Suppressor macrophage (primary cell): ENCODE measurements at regions not wholly inside any gene's neighbourhood (a gene's known extent, or its start where the extent isn't known, plus 50 kb on each side); places are given as distances from the start of the nearest gene placed in this dataset.
"Not testable (repeated sequence)": the region's sequence is repeated elsewhere in the genome, so short reads cannot be mapped to it uniquely, and the experiment has no call there.

ENCODE experiments used
- DNase-seq, 4 experiments: peaks; one replicate each; pipeline ENCODE4 v3.0.0-alpha.2; 2020 to 2022

- no peak for DNase-seq
These were observed 167.3 kb upstream of the MOCS2 start for GRCh38 chr5:53276825-53277224.

- DNase-seq, result no peak
These were observed 167.9 kb upstream of the MOCS2 start for GRCh38 chr5:53277491-53277890.

- no peak for DNase-seq
These were observed 178.0 kb upstream of the MOCS2 start for GRCh38 chr5:53287573-53287972.

DNA sequence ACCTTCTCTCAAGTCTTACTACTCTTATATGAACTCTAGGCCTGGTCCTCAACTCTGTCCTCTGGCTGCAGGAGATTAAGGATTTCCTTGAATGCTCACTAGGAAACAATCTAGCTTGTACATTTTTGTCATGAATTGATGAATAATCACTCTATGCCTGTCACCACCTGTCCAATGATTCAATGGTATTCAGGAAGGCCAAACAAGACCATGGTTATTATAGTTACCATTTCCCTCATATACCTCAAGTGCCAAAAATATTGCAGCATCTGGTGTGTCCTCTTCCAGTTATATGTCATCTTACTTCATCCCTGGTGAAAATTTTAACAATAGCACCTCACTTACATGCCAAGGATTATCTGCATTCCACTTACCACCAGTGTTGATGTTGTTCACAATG lies 179.0 kb upstream of the MOCS2 start:
- DNase-seq, result no peak

DNA sequence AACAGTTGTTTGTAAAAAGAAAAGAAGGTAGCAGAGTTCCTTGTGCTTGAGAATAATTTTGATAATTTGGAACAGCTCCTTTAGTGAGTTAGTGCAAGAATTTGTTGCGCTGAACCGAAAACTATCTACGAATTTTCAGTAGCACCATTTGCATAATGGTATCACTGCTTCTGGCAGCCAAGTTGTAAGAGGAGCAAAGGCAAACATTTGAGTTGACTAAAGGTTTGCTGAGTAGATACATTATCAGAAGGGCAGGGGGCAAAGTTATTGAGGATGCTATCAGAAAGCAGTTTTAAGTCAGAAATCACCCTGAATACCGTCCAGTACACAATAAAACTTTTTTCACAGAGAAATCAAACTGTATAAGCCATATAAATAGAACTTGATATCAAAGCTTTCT lies 181.5 kb upstream of the MOCS2 start:
- no peak for DNase-seq

GRCh38 chr5:53291528-53291927 lies 182.0 kb upstream of the MOCS2 start:
- peak in 3 of 4 experiments; percentile 29 to 68 (median 52) for DNase-seq

DNA sequence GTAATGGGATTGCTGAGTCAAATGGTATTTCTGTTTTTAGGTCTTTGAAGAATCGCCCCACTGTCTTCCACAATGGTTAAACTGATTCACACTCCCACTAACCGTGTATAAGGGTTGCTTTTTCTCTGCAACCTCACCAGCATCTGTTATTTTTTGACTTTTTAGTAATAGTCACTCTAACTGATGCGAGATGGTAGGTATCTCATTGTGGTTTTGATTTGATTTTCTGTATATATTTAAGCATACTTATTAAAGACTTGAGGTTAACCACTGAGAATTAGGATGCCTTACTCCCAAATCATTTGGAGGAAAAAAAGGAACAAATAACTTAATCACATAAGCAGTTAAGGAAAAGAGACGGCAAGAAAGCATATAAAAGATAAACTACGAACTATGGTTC lies 181.6 kb upstream of the FST start:
- no peak for DNase-seq

GRCh38 chr5:53302529-53302928 lies 177.9 kb upstream of the FST start:
- no peak for DNase-seq

DNA sequence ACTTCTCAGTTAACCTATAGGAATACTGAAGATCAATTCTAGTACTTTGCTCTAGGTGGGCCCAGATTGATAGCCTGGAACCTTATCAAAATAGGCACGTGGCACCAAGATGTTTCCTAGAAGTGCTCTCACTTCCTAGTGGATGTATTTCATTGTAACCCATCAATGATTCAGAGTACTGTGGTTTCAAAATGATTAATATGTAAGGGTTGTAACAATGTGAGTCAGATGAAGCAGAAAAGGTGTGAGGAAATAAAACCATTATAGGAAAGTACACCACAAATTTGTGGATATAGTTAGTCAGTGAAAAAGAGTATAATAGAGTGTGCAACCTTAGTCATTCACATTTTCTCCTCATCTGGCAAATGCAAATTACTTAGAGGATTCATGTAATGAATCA lies 177.3 kb upstream of the FST start:
- no peak for DNase-seq

DNA sequence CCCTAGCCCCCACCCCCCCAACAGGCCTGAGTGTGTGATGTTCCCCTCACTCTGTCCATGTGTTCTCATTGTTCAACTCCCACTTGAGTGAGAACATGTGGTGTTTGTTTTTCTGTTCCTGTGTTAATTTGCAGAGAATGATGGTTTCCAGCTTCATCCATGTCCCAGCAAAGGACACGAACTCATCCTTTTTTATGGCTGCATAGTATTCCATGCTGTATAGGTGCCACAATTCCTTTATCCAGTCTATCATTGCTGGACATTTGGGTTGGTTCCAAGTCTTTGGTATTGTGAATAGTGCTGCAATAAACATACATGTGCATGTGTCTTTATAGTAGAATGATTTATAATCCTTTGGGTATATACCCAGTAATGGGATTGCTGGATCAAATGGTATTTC lies 175.1 kb upstream of the FST start:
- not testable (repeated sequence) for DNase-seq

GRCh38 chr5:53309653-53310052 lies 170.8 kb upstream of the FST start:
- DNase-seq, result no peak

- no peak for DNase-seq
These were observed 168.7 kb upstream of the FST start for GRCh38 chr5:53311681-53312080.

- no peak for DNase-seq
These were observed 167.3 kb upstream of the FST start for GRCh38 chr5:53313145-53313544.

DNA sequence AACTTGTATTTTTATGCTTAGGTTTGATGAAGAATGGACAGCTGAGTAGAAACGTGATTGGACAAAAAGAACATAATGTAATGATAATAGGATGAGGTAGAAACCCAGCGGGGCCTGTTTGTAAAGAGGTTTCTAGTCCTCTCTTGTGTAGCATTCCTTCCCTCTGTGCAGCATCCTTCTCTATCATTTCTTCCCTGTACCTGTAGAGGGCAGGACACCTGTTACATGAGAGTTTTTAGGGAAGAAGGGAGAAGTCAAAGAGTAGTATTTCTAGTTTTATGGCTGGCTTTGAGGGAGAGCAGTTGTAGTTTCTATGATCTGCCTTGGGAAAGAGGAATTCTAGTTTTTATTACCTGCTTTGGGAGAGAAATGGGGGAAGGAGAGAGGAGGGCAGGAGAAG lies 162.1 kb upstream of the FST start:
- DNase-seq, result no peak

GRCh38 chr5:53319315-53319714 lies 161.1 kb upstream of the FST start:
- DNase-seq, result no peak

DNA sequence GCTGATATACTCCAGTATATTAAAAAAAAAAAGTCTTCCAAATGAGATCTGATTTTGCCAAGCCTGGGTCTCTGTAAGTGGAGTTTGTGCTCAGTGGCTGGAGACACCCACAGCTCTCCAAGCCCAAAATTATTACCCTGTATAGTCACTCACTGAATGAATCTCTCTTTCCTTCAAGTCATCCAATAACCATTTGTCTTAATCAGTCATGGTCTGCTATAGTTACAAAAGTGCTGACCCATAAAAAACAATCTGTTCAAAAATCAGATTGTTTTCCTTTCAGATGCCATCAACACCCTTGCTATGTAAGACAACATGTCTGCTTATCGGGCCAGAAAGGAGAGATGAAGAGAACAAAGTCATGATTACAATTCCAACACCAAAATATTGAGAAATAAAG lies 159.4 kb upstream of the FST start:
- DNase-seq, result no peak

DNA sequence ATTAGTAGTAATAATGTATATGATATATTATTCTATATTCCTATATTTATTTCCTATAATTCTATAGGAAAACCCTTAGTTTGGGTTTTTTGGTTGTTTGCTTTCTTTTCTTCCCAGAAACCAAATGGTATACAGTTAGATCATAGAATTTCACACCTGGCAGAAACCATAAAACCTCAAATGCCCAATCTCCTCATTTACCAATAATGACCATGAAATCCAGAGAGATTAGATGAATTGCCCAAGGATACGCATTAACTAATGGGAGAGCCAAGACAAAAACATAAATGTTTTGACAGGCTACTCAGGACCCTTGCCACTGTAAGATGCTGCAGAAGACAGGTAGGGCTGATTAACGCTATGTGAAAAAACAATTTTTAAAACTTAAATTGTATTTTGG lies 158.7 kb upstream of the FST start:
- no peak for DNase-seq

GRCh38 chr5:53322257-53322656 lies 158.2 kb upstream of the FST start:
- no peak for DNase-seq

- no peak for DNase-seq
These were observed 156.9 kb upstream of the FST start for GRCh38 chr5:53323511-53323910.

- no peak for DNase-seq
These were observed 156.3 kb upstream of the FST start for GRCh38 chr5:53323943-53324642.

DNA sequence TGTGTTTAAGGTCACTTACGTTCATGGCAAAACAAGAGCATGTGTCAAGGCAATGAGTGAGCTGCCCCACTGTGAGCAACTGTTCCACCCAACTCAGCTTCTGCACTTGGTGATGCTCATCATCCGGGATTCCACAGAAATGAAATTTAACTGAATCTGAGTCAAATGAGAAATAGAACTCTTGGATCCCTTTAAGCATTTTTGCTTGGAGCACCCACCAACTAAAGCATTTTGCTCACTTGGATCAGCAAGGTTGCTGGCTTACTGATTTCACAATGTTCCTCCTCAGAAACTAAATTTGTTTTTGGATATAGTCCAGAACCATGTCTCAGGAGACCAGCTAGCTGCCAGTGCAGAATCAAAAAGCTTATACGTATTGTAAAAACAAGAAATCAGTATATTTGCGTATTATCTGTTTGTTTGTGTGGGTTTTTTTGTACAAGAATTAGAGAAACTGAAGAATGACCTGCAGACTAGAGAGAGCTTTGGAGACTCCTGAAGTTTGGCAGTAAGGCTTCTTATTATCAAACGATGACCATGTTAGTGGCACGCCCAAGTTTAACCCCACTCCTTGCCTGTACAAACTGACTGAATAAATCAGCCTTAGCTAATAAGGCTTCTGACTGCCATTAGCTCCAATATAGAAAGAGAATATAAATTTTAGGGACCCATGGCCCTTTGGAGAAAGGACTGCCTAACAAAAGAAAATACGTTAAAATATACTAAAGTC lies 153.8 kb upstream of the FST start:
- DNase-seq, result no peak

DNA sequence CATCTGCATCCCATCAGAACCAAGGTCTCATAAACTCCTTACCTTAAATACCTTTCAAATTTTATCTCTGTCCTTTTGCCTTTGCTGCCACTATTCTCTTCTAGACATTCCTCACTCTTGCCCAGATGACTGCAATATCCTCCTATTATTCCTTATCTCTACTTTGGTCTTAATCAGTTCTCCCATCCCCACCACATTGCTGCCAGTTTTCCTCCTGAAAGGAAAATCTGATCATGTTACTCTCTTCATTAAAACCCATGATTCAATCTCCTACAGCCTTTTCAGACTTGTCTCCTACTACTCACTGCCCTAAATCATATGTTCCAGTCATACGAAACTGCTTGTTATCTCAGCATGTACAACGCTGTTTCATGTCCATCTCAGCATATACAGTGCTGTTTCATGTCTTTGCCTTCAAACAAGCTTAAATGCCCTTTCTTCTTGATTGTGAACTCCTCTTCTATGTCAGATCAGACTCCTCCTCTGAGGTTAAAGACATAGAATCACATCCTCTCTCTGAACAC lies 152.6 kb upstream of the FST start:
- DNase-seq, result no peak

GRCh38 chr5:53330491-53330890 lies 149.9 kb upstream of the FST start:
- DNase-seq, result no peak

DNA sequence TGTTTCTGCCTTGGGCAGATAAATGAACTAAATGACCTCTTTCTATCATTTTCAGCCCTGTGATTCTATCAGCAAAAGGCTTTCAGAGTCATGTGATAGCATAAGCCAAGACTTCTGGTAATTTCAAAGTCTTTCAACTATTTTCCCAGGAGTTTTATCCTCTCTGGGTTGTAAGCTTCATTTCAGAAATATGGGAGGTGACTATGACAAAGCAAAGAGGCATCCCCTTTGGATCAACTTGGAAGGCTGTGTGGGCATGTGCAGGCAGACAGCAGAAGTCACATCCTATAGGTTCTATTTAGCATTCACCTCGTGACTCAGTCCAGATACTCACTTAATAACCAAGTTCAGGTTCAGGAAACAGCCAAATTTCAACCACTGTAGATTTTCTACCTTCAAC lies 149.0 kb upstream of the FST start:
- no peak for DNase-seq
